H1 (cell line): ENCODE measurements at regions not wholly inside any gene's neighbourhood (a gene's known extent, or its start where the extent isn't known, plus 50 kb on each side); places are given as distances from the start of the nearest gene placed in this dataset.

Source experiments
- CTCF ChIA-PET: fragments of 300-600 bp; sonication (Branson Sonifier 250); formaldehyde crosslinking; loops from one replicate; lab custom pipeline; 2021; ENCODE audit not compliant: partially characterized antibody; lab: Charles Lee
- POLR2A ChIA-PET: fragments of 300-600 bp; sonication (Branson Sonifier 250); formaldehyde crosslinking; loops from one replicate; lab custom pipeline; 2021; ENCODE audit warnings: inconsistent platforms; ENCODE audit not compliant: partially characterized antibody; lab: Charles Lee
- DNase-seq, 2 experiments: peaks; one replicate each; pipeline versions ENCODE4 v3.0.0 to v3.0.0-alpha.2; 2010 to 2022; ENCODE audit warnings: low spot score in 2 of 2, low read depth in 1 of 2, mixed read lengths in 1 of 2
- FAIRE-seq: peaks from 2 replicates; lab custom pipeline; 2011; peaks lifted over from hg19 to GRCh38; lab: Jason Lieb, UNC
- H2AFZ ChIP-seq: 2 replicates; pipeline ENCODE4 v1.8.1; 2012; ENCODE audit warnings: low read length, inconsistent platforms
- H2AK5ac ChIP-seq: 2 replicates; pipeline ENCODE4 v1.6.1; 2013; ENCODE audit warnings: low read depth, low read length
- H2BK120ac ChIP-seq: replicated peaks from 2 replicates; pipeline ENCODE3; 2013; ENCODE audit warnings: low read depth, low read length, inconsistent platforms
- H2BK12ac ChIP-seq: 2 replicates; pipeline ENCODE4 v1.6.1; 2013; ENCODE audit warnings: low read depth, low read length
- H2BK15ac ChIP-seq: 2 replicates; pipeline ENCODE4 v1.6.1; 2013; ENCODE audit warnings: low read length
- H2BK20ac ChIP-seq: 2 replicates; pipeline ENCODE4 v1.6.1; 2013; ENCODE audit warnings: low read length
- H2BK5ac ChIP-seq: 2 replicates; pipeline ENCODE4 v1.6.1; 2013; ENCODE audit warnings: low read depth, low read length
- H3K14ac ChIP-seq: 2 replicates; pipeline ENCODE4 v1.6.1; 2013; ENCODE audit warnings: inconsistent platforms; ENCODE audit not compliant: insufficient read length
- H3K18ac ChIP-seq: 2 replicates; pipeline ENCODE4 v1.6.1; 2013; ENCODE audit warnings: low read length; ENCODE audit errors: extremely low read depth
- H3K23ac ChIP-seq: 2 replicates; pipeline ENCODE4 v1.6.1; 2013; ENCODE audit warnings: inconsistent platforms; ENCODE audit not compliant: insufficient read length
- H3K23me2 ChIP-seq: 2 replicates; pipeline ENCODE4 v1.6.1; 2013; ENCODE audit warnings: low read depth, low read length
- H3K27ac ChIP-seq: 2 replicates; pipeline ENCODE4 v1.6.1; 2011; ENCODE audit warnings: low read depth, low read length, inconsistent platforms
- H3K27me3 ChIP-seq, 4 experiments: replicated peaks in 1 of 4; 1 replicate in 1 of 4; 2 replicates in 3 of 4; pipeline versions ENCODE4 v1.6.1 to v1.8.1; 2011 to 2013; ENCODE audit warnings: low read length in 3 of 4, mild to moderate bottlenecking in 3 of 4, inconsistent platforms in 2 of 4, mixed read lengths in 2 of 4, moderate library complexity in 1 of 4; ENCODE audit not compliant: control insufficient read depth in 3 of 4, insufficient read depth in 3 of 4; ENCODE audit errors: extremely low read depth in 1 of 4
- H3K36me3 ChIP-seq, 4 experiments: 2 replicates each; pipeline versions ENCODE4 v1.6.1 to v1.8.1; 2011 to 2013; ENCODE audit warnings: mild to moderate bottlenecking in 4 of 4, low read length in 3 of 4, moderate library complexity in 2 of 4, control low read depth in 1 of 4, inconsistent platforms in 1 of 4; ENCODE audit not compliant: insufficient read depth in 4 of 4, control insufficient read depth in 2 of 4
- H3K4ac ChIP-seq: replicated peaks from 2 replicates; pipeline ENCODE3; 2013; ENCODE audit warnings: low read length, low read depth, mixed read lengths, inconsistent platforms; ENCODE audit not compliant: insufficient read length
- H3K4me1 ChIP-seq, 4 experiments: replicated peaks in 1 of 4; 1 replicate in 1 of 4; 2 replicates in 3 of 4; pipeline versions ENCODE4 v1.6.1 to v1.8.1; 2011 to 2013; ENCODE audit warnings: low read length in 3 of 4, inconsistent platforms in 2 of 4, mixed read lengths in 1 of 4; ENCODE audit not compliant: insufficient read depth in 4 of 4, control insufficient read depth in 3 of 4
- H3K4me2 ChIP-seq, 2 experiments: 2 replicates each; pipeline versions ENCODE4 v1.6.1 to v1.8.1; 2011 to 2013; ENCODE audit warnings: low read depth in 2 of 2, low read length in 2 of 2, control low read depth in 1 of 2, inconsistent platforms in 1 of 2, mild to moderate bottlenecking in 1 of 2; ENCODE audit not compliant: insufficient read depth in 1 of 2
- H3K4me3 ChIP-seq, 4 experiments: fragments of 200-600, 300-600 bp in 1 of 4; sonication (generic), shearing (Covaris generic), sonication (Bioruptor Twin) in 1 of 4; 2 replicates each; pipeline versions ENCODE4 v1.5.1 to v1.8.1; 2011 to 2016; ENCODE audit warnings: low read length in 4 of 4, low read depth in 3 of 4, control low read depth in 2 of 4, inconsistent platforms in 2 of 4, mild to moderate bottlenecking in 2 of 4, mixed read lengths in 1 of 4, moderate library complexity in 1 of 4; ENCODE audit not compliant: insufficient read depth in 2 of 4; ENCODE audit errors: extremely low read depth in 1 of 4
- H3K56ac ChIP-seq: replicated peaks from 2 replicates; pipeline ENCODE3; 2013; ENCODE audit warnings: low read depth, mild to moderate bottlenecking, mixed read lengths, low read length, inconsistent platforms; ENCODE audit not compliant: insufficient read length
- H3K79me1 ChIP-seq: 2 replicates; pipeline ENCODE4 v1.6.1; 2013; ENCODE audit warnings: low read depth, low read length, control low read depth
- H3K79me2 ChIP-seq, 2 experiments: 2 replicates each; pipeline versions ENCODE4 v1.6.1 to v1.8.1; 2012 to 2013; ENCODE audit warnings: low read length in 2 of 2, mild to moderate bottlenecking in 2 of 2, inconsistent platforms in 1 of 2; ENCODE audit not compliant: insufficient read depth in 2 of 2, control insufficient read depth in 1 of 2
- H3K9ac ChIP-seq, 4 experiments: replicated peaks in 1 of 4; 1 replicate in 1 of 4; 2 replicates in 3 of 4; pipeline versions ENCODE4 v1.6.1 to v1.8.1; 2011 to 2013; ENCODE audit warnings: low read depth in 3 of 4, low read length in 3 of 4, control low read depth in 2 of 4, mild to moderate bottlenecking in 2 of 4, moderate library complexity in 2 of 4, inconsistent platforms in 1 of 4; ENCODE audit errors: extremely low read depth in 1 of 4
- H3K9me3 ChIP-seq, 2 experiments: 2 replicates each; pipeline versions ENCODE4 v1.6.1 to v1.8.1; 2012 to 2013; ENCODE audit warnings: mild to moderate bottlenecking in 2 of 2, moderate library complexity in 2 of 2, control low read depth in 1 of 2, inconsistent platforms in 1 of 2, low read depth in 1 of 2, low read length in 1 of 2, mixed read lengths in 1 of 2; ENCODE audit not compliant: insufficient read depth in 2 of 2
- H4K20me1 ChIP-seq, 2 experiments: replicated peaks in 1 of 2; 2 replicates each; pipeline versions ENCODE3 to v1.8.1; 2011 to 2013; ENCODE audit warnings: inconsistent platforms in 2 of 2, low read length in 2 of 2, mild to moderate bottlenecking in 1 of 2; ENCODE audit not compliant: insufficient read depth in 2 of 2, control insufficient read depth in 1 of 2
- H4K5ac ChIP-seq: 2 replicates; pipeline ENCODE4 v1.6.1; 2013; ENCODE audit warnings: low read length, low read depth, mixed read lengths, inconsistent platforms; ENCODE audit not compliant: insufficient read length
- H4K8ac ChIP-seq: 2 replicates; pipeline ENCODE4 v1.8.0; 2013; ENCODE audit warnings: mild to moderate bottlenecking, moderate library complexity, low read length, inconsistent platforms; ENCODE audit not compliant: insufficient read depth; ENCODE audit errors: extremely low read depth
- H4K91ac ChIP-seq: replicated peaks from 2 replicates; pipeline ENCODE3; 2013; ENCODE audit warnings: low read length, mixed read lengths, inconsistent platforms; ENCODE audit not compliant: insufficient read length
- E2F6 ChIP-seq: IDR thresholded peaks from 2 replicates; pipeline ENCODE4 v1.6.1; 2012; ENCODE audit warnings: inconsistent platforms
- MAX ChIP-seq: IDR thresholded peaks from 2 replicates; pipeline ENCODE4 v1.6.1; 2012; ENCODE audit warnings: inconsistent platforms
- SP1 ChIP-seq: IDR thresholded peaks from 2 replicates; pipeline ENCODE4 v1.6.1; 2011; ENCODE audit warnings: low read depth, low read length
- WGBS, 2 experiments: shearing (Covaris generic) in 1 of 2; methylation state at CpG; one replicate each; pipeline versions ENCODE4 v1.1.6 to v1.1.7; 2013 to 2015; ENCODE audit warnings: low lambda C conversion rate in 2 of 2, mixed read lengths in 2 of 2, inconsistent platforms in 1 of 2, low coverage in 1 of 2, missing lambda C conversion rate in 1 of 2; ENCODE audit not compliant: insufficient replicate concordance in 2 of 2, insufficient coverage in 1 of 2, insufficient read length in 1 of 2; ENCODE audit errors: extremely low coverage in 1 of 2, missing lambda C conversion rate in 1 of 2; 5-methylcytosine and 5-hydroxymethylcytosine counted together

GRCh38 chr2:191760655-191761262 is 82.8 kb downstream of the NABP1 start:
- Histone ChIP-seq H4K8ac (no peak overlapping the region), H2AK5ac (no peak overlapping the region), H3K9ac (no peak overlapping the region), H2BK5ac (no peak overlapping the region), H4K5ac (no peak overlapping the region), H2BK120ac (no peak overlapping the region), H2BK12ac (no peak overlapping the region), H4K91ac (no peak overlapping the region), H3K4me1 (peaks cover 0 to 3% (median 0%) of the 10 kb centered on the region in 4 experiments; a peak in 1 of 7 replicates), H3K14ac (no peak overlapping the region), H2BK15ac (no peak overlapping the region), H3K36me3 (no peaks in the 10 kb centered on the region), H3K27ac (no peak overlapping the region), H3K79me1 (no peaks in the 10 kb centered on the region), H2BK20ac (no peak overlapping the region), H3K56ac (no peak overlapping the region), H3K4me2 (no peak overlapping the region), H3K23me2 (peaks cover 3% of the 10 kb centered on the region; the same call in 1 of the 2 replicates), H3K79me2 (no peaks in the 10 kb centered on the region), H4K20me1 (no peaks in the 10 kb centered on the region), H3K23ac (no peak overlapping the region), H2AFZ (no peak overlapping the region), H3K9me3 (no peaks in the 10 kb centered on the region), H3K27me3 (no peaks in the 10 kb centered on the region), H3K18ac (no peak overlapping the region), H3K4me3 (no peak overlapping the region), H3K4ac (no peak overlapping the region)
- ChIA-PET CTCF (interaction anchor here (0.5 to 1.0 kb wide), 2 partner anchors 22 to 402 kb away, joined by 3 read pairs; no protein-coding TSS in a partner anchor), POLR2A (no interaction called here)
- DNase-seq = no peak
- 86% methylated on average over 4 of the region's 4 CpGs; no CpG with 5 or more reads in 1 of the 2 experiments for WGBS, 2 experiments
- no peak for FAIRE-seq
- TF ChIP-seq MAX (0 out of 2 replicates have a peak, but pooled peaks have one; percentile 41), E2F6 (peak; percentile 83), SP1 (no peak)
